ENCODE measurements at regions not wholly inside any gene's neighbourhood (a gene's known extent, or its start where the extent isn't known, plus 50 kb on each side); places are given as distances from the start of the nearest gene placed in this dataset.

GRCh38 chr12:73623421-73623820 is 914.2 kb upstream of the ATXN7L3B start:
- no peak for TF ChIP-seq CTCF (IDR thresholded peaks at IDR 0.05)
- TF ChIP-seq POLR2A (IDR thresholded peaks at IDR 0.05) = no peak
